Amniotic epithelial cell (primary cell): ENCODE measurements at regions not wholly inside any gene's neighbourhood (a gene's known extent, or its start where the extent isn't known, plus 50 kb on each side); places are given as distances from the start of the nearest gene placed in this dataset.

Experiments used
- DNase-seq: peaks from one replicate; pipeline ENCODE4 v3.0.0-alpha.2; 2010; ENCODE audit warnings: low read depth

GRCh38 chr15:70556151-70556741 is 207.1 kb downstream of the UACA start:
- DNase-seq = no peak

GRCh38 chr15:70555713-70556112 is 207.6 kb downstream of the UACA start:
- DNase-seq = no peak

- DNase-seq = no peak
These were observed 215.4 kb downstream of the UACA start for GRCh38 chr15:70547846-70548487.

DNA sequence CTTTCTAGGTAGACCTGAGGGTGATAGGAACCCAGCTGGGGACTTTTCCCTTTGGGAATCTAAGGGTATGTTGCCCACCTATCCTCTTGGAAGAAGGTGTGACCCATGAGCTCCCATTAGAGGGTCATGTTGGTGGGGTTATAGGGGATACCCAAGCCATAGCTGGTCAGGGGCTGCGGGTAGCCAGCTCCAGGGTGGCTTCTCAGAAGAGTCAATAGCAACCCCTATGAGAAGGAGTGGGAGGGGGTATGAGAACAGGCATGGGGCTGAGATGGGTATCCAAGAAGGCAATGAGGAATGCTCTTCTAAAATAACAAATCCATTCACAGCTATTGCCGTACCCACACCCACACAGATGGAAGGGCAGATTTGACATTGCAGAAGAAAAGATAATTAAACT is 217.8 kb downstream of the UACA start:
- DNase-seq = no peak

DNA sequence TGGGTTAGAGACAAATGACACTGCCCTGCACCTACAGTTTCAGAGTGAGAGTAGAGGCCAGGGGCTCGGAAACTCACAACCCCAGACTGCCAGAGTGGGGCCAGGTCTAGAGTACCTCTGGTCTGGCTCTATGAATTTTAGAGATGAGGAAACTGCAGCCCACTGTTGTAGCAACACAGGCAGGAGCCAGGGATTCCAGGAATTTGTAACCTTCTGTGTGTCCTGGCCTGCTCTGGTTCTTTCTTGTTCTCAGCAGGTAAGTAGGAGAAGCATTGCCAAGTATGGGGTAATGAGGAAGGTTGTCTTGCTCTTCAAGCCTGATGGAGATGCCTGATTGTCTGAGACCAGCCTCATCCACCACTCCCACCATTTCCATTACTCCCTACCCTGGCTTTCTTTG is 221.8 kb downstream of the UACA start:
- no peak for DNase-seq

DNA sequence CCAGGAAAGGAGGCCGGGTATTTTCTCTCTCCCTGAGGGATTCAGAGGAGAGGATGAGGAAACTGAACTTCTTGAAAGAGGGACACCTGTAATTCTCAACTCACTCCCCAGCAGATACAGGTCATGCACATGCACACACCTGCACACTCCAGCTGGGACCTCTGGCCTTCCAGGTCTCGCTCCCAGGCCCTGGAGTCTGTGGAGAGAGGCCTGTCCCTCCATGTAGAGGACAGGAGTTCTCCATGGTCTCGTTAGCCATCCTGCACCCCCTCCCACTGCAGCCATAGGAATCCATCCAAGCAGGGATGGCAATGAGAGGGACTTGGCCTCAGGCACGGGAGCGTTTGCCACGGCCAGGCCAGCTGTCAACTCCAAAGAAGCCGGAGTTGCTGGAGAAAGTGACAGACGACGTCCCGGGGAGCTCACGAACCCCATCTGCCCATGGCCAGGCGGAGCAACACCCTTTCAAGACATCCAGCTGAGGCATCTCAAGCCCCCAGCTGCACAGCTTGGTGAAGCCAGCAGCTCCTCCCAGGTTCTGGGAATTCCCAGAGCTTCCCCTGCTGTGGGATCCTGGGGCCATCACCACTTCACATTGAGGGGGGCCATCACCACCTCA is 223.3 kb downstream of the UACA start:
- no peak for DNase-seq

DNA sequence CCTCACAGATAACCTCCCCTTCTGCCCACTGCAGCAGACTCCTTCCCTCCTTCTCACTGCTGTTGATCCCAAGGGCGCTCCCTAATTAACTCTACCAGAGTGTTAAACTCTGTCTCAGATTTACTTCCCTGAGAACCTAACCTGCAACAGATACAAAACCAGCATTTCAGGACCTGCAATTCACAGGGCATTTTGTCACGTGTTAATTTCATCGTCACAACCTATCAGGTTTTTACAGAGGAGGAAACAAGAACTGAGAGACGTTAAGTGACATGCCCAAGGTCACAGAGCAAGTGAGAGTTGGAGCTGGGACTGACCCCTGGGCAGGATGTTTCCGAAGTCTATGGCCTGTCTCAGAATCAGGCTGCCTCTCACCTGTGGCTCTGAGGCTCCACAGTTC is 223.9 kb downstream of the UACA start:
- no peak for DNase-seq

GRCh38 chr15:70538278-70538677 is 225.1 kb downstream of the UACA start:
- DNase-seq = peak; percentile 14

DNA sequence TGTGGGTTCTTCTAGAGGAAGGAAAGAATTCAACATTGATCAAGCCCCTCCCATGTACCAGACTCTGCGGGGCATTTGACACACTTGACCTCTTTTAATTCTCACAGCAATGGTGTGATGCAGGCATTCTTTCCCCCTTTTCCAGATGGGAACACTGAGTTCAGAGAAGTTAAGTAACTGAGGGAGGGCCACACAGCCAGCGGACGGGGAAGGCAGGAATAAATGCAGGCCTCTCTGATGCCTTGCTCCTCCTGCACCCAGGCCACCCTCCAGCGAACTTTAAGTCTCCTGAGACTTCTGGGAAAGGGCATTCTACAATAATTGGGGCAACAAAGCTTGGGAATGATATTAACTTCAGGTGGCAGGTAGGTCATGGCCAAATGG is 227.4 kb downstream of the UACA start:
- no peak for DNase-seq

GRCh38 chr15:70535071-70535954 is 228.0 kb downstream of the UACA start:
- no peak for DNase-seq

DNA sequence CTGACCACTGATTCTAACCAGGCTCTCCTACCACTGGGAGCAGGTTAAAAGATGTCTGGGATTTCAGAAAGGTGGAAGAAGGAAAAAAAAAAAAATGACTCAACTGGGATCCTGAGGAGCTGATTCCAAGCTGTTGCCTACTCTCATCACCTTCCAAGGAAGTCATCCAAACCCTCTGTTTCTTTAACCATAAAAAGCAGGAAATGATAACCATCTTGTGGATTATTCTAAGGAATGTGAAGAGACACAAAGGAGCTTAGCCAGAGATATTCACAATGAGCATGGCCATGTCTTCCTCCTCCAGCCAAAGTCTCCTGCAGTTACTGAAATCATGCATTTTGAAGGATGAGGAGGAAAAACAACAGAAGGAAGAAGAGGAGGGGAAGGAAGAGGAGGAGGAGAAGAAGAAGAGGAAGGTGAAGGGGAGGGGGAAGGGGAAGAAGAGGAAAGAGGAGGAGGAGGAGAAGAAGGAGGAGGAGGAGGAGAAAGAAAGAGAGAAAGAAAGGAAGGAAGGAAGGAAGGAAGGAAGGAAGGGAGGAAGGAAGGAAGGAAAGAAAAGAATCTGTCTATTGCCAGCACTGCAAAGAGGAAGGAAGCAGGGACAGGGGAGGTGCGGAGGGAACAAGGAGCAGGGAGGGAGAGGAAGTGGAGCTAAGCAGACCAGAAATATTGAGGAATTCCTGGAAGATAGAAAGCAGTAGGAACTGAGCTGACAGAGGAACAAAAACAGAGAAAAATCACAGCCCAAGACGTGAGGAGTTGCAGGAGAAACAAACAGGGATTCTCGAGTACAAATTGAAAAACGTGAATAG is 229.2 kb downstream of the UACA start:
- peak; percentile 14 for DNase-seq

GRCh38 chr15:70532531-70533186 is 230.7 kb downstream of the UACA start:
- DNase-seq = no peak

DNA sequence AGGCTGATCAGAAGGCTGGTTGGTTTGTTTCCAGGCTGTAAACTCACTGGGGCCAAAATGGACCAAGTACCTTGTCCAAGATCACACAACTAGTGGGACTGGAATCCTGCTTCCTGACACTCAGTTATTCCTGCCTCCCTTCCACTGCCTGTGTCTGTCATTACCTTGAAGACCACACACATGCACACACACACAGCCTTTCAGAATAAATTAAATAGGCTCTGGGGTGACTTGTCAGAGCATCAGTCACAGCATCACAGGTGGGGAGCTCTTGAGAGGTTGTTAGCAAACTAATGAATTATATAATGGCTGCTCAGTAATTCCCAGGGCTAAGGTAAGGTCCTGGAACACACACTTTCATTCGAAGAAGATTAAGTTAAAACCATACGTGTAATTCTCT is 231.8 kb downstream of the UACA start:
- DNase-seq = no peak

DNA sequence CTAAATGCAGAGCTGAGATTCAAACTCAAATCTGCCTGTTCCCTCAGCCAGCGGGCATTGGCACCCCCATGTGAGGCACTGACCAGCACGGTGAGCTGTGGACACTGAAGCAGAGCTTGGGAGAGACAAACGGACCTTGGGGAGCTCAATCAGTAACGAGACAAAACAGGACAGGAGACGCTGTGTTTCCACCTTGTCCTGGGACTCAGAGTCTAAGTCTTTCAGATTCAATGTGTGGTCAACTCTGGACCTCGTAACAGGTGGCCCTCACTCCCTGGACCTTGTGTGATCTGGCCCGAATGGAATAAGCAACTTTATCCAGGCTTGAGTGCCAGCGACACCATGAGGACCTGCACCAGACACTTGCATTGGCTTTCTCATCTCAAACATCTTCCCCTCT is 232.5 kb downstream of the UACA start:
- no peak for DNase-seq

GRCh38 chr15:70530503-70530902 is 232.9 kb downstream of the UACA start:
- no peak for DNase-seq

- no peak for DNase-seq
These were observed 233.3 kb downstream of the UACA start for GRCh38 chr15:70530017-70530499.

GRCh38 chr15:70528816-70529215 is 234.5 kb downstream of the UACA start:
- DNase-seq = no peak

GRCh38 chr15:70528270-70528706 is 235.1 kb downstream of the UACA start:
- DNase-seq = peak; percentile 67

GRCh38 chr15:70526974-70527325 is 236.4 kb downstream of the UACA start:
- DNase-seq = no peak

GRCh38 chr15:70526221-70526973 is 237.0 kb downstream of the UACA start:
- peak; percentile 45 for DNase-seq
